SK-MEL-5 (cell line): ENCODE measurements at regions not wholly inside any gene's neighbourhood (a gene's known extent, or its start where the extent isn't known, plus 50 kb on each side); places are given as distances from the start of the nearest gene placed in this dataset.

Source experiments
- DNase-seq: peaks from one replicate; pipeline ENCODE4 v3.0.0-alpha.2; 2016; ENCODE audit warnings: low read depth, low spot score
- in situ Hi-C: cut with HindIII; loops from 2 replicates; pipeline ENCODE4 v1.10.0; 2016; ENCODE audit warnings: low sequenced_read_pairs, high pct_unique_total_duplicates, low pct_unique_long_range_greater_than_20kb

GRCh38 chr12:92439420-92439805 is 263.4 kb upstream of the PLEKHG7 start:
- in situ Hi-C loops: no loop called here
- DNase-seq: peak; percentile 65

- in situ Hi-C loops: no loop called here
- no peak for DNase-seq
Observed at GRCh38 chr12:92438641-92439419, 264.0 kb upstream of the PLEKHG7 start.

- in situ Hi-C loops: no loop called here
- DNase-seq: no peak
Observed at GRCh38 chr12:92437452-92437851, 265.3 kb upstream of the PLEKHG7 start.

GRCh38 chr12:92436856-92437255 is 265.9 kb upstream of the PLEKHG7 start:
- in situ Hi-C loops: no loop called here
- peak; percentile 86 for DNase-seq

- in situ Hi-C loops: no loop called here
- no peak for DNase-seq
Observed at GRCh38 chr12:92434607-92435025, 268.2 kb upstream of the PLEKHG7 start.

GRCh38 chr12:92432724-92433441 is 269.9 kb upstream of the PLEKHG7 start:
- in situ Hi-C loops: no loop called here
- no peak for DNase-seq

GRCh38 chr12:92431146-92431545 is 271.6 kb upstream of the PLEKHG7 start:
- in situ Hi-C loops: no loop called here
- DNase-seq: no peak

GRCh38 chr12:92426332-92426731 is 276.5 kb upstream of the PLEKHG7 start:
- in situ Hi-C loops: no loop called here
- DNase-seq: no peak

- in situ Hi-C loops: no loop called here
- DNase-seq: peak; percentile 76
Observed at GRCh38 chr12:92425165-92425564, 277.6 kb upstream of the PLEKHG7 start.

GRCh38 chr12:92424338-92424737 is 278.5 kb upstream of the PLEKHG7 start:
- in situ Hi-C loops: no loop called here
- DNase-seq: peak; percentile 36

- in situ Hi-C loops: no loop called here
- DNase-seq: no peak
Observed at GRCh38 chr12:92421701-92422100, 276.1 kb upstream of the BTG1 start.

- DNase-seq: no peak
- in situ Hi-C loops: no loop called here
Observed at GRCh38 chr12:92421042-92421441, 275.4 kb upstream of the BTG1 start.

- DNase-seq: no peak
- in situ Hi-C loops: no loop called here
Observed at GRCh38 chr12:92419201-92419600, 273.6 kb upstream of the BTG1 start.

GRCh38 chr12:92418381-92418780 is 272.7 kb upstream of the BTG1 start:
- DNase-seq: peak; percentile 42
- in situ Hi-C loops: no loop called here

GRCh38 chr12:92417373-92417772 is 271.7 kb upstream of the BTG1 start:
- DNase-seq: no peak
- in situ Hi-C loops: no loop called here

- in situ Hi-C loops: no loop called here
Observed at GRCh38 chr12:92416385-92416812, 270.8 kb upstream of the BTG1 start.

GRCh38 chr12:92414170-92415070 is 268.8 kb upstream of the BTG1 start:
- in situ Hi-C loops: no loop called here
- no peak for DNase-seq

More at GRCh38 chr12:92416385-92416812, 270.8 kb upstream of the BTG1 start:
- DNase-seq: no peak

- in situ Hi-C loops: no loop called here
- no peak for DNase-seq
Observed at GRCh38 chr12:92413286-92413685, 267.6 kb upstream of the BTG1 start.
